WI38 (cell line): ENCODE measurements at regions not wholly inside any gene's neighbourhood (a gene's known extent, or its start where the extent isn't known, plus 50 kb on each side); places are given as distances from the start of the nearest gene placed in this dataset.

Source experiments
- H3K4me3 ChIP-seq: 2 replicates; pipeline ENCODE4 v1.5.1; 2011; ENCODE audit warnings: low read depth, mild to moderate bottlenecking, control low read depth, low read length
- TF ChIP-seq, protein P1 (sequence below): IDR thresholded peaks from 2 replicates; pipeline ENCODE4 v1.5.1; 2012; ENCODE audit warnings: low read depth, mild to moderate bottlenecking, control low read depth, low read length

DNA sequence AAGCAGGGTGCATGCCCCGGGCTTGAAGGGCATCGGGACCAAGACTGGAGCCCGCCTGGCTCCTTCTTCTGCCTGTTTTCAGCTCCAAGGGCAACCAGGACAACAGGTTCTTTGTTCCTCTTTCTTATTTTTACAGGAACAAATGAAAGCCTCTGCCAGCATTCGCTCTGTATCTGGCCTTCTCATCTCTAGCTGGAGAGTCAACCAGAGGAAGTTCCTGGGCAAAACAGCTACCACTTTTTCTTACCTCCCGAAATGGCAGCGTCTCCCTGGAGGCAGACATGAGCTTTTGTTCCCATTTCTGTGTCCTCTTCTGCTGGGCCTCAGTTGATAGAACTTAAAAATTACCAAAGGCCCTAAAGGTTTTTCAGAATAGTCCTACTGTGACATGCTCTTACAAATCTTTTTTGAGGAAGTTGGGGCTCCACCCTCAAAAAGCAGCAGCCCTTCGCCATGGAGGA, 74.1 kb upstream of the NAA20 start:
- TF ChIP-seq, protein P1, sequence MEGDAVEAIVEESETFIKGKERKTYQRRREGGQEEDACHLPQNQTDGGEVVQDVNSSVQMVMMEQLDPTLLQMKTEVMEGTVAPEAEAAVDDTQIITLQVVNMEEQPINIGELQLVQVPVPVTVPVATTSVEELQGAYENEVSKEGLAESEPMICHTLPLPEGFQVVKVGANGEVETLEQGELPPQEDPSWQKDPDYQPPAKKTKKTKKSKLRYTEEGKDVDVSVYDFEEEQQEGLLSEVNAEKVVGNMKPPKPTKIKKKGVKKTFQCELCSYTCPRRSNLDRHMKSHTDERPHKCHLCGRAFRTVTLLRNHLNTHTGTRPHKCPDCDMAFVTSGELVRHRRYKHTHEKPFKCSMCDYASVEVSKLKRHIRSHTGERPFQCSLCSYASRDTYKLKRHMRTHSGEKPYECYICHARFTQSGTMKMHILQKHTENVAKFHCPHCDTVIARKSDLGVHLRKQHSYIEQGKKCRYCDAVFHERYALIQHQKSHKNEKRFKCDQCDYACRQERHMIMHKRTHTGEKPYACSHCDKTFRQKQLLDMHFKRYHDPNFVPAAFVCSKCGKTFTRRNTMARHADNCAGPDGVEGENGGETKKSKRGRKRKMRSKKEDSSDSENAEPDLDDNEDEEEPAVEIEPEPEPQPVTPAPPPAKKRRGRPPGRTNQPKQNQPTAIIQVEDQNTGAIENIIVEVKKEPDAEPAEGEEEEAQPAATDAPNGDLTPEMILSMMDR = no peak
- no peak overlapping the region for H3K4me3 ChIP-seq

DNA sequence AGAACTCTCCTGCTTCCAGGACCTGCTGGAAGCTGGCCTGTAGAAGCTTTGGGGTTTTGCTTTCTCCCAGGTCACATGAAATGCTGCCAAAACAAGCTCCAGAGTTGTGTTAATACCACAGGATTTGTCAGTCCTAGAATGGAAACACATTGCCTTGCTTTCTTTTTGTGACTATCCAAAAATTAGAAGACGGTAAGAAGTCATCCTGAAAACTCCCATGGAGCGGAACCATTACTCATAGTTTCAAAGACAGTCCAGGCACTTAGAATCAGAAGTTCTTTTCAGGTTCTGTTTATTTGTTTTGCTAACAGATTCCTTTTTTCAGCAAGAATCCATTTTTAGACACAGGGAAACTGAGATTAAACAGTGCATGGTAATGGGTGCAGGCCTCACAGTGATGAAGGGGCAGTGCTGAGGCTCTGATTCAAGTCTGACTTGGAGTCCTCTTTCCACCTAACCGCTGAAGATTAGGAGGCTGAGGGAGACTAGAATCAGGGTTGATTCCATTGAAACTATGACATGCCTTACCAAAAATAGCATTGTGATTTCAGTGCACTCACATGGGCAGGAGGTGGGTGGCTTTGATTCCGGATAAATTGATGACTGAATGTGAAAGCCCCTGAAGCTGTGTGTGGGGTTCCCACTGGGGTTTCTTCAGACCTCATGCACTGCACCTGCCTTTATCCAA, 72.2 kb upstream of the NAA20 start:
- H3K4me3 ChIP-seq = no peak overlapping the region
- TF ChIP-seq, protein P1 = no peak

DNA sequence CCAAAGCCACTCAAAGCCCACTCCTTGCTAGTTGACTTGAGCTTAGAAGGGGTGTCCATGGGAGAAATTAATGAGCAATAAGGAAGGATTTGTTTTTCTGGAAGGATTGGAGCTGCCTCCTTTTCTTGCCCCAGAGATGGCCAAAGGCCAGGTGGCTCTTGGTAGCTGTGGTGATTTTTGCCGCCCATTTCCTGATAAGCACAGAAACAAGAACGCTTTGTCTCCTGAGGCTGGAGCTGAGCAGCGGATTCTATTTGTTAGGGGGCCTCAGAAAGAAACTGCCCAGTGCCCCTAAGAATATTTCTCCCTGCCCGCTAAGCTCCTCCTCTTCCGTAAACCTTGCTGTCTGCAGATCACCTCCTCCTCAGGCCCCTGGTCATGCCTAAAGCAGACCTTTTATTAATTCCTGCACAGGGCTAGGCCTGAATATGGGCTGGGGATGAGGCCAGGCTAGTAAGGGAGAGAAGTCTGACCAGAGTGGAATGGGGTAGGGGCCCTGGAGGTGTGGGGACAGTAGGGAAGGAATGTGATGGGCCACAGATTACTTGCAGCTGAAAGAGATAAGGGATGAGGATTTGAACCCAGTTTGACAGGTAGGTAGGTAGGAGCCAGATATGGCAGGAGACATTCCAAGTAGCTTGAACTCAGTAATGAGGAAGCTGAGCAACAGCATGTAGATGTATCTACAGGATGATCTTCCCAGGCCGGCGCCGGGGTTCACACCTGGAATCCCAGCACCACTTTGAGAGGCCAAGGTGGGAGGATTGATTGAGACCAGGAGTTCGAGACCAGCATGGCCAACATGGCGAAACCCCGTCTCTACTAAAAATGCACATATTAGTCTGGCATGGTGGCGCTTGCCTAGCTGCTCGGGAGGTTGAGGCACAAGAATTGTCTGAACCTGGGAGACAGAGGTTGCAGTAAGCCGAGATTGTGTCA, 71.2 kb upstream of the NAA20 start:
- TF ChIP-seq, protein P1 = no peak
- no peak overlapping the region for H3K4me3 ChIP-seq

DNA sequence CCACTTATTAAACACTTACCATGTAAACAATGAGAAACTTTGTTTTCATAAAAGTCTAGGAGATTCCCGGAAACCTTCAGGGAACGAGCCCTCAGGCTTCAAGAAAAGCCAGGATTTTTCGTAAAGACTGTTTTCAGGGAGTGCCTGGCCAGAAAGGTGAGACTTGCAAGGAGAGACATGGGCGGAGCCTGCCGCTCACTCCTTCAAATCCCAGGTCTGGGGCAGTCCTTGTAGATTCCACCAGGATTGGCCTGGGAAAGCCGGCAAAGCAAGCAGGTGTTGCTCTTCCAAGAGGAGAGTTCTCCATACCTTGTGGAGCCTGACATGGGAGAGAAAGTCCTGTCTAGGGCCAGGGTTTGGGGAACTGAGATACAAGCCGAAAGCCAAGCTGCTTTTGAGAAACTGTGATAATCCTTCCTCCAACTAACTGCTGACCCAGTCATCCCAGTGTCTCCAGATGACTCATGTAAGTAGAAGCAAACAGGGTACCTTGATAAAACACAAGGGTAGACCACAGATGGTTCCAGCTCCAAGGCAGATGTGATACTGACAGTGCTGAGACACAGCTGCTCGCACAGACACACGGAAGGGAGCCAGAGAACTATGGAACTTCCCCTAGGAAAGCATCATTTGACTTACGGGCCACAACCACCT, 69.4 kb upstream of the NAA20 start:
- H3K4me3 ChIP-seq = no peak overlapping the region
- TF ChIP-seq, protein P1 = no peak

DNA sequence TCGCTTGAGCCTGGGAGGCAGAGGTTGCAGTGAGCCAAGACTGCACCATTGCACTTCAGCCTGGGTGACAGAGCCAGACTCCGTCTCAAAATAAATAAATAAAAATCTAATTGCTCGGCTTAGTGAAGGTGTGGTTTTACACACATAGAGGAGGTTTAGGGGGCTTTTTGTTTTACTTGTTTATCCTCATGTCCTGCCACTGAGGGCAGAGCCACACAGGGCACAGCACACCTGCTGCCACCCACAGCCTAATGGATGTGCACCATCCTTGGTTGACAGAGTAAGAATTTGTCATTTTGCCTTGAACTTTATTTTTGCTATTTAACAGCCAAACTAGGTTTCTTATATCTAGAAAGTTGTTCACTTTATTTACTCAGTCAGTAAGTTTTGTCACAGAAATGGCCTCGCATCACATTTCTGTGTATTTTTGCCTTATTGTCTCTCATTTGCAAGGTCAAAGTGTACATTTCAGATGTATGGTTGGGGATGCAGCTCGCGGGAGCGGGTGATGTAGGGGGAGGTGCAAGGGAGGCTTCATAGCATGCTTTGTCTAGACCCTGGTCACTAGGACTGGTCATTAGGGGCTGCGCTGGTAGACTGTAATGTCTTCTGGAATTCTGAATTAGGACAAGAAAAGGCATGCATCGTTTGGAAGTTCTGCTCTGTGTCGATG, 67.8 kb upstream of the NAA20 start:
- TF ChIP-seq, protein P1 = no peak
- no peak overlapping the region for H3K4me3 ChIP-seq

DNA sequence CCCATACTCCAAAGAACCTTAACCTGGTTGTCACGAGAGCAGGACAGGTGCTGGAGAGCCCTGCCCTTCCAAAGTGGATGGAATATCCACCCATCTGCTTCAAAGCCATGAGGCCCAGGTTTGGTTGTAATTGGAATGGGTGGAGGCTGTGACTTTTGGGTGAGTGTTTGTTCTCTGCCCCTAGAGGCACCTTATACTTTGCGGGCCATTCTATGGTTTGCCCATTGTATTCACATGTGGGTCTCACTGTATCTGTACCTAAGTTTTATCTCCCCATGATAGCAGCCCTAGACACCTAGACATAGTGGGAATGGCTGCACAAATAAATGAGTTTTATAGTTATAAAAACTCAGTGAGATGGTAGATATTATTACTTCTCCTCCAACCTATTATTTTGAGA, 67.1 kb upstream of the NAA20 start:
- TF ChIP-seq, protein P1 = no peak
- H3K4me3 ChIP-seq = no peak overlapping the region
